ENCODE measurements at regions not wholly inside any gene's neighbourhood (a gene's known extent, or its start where the extent isn't known, plus 50 kb on each side); places are given as distances from the start of the nearest gene placed in this dataset.

DNA sequence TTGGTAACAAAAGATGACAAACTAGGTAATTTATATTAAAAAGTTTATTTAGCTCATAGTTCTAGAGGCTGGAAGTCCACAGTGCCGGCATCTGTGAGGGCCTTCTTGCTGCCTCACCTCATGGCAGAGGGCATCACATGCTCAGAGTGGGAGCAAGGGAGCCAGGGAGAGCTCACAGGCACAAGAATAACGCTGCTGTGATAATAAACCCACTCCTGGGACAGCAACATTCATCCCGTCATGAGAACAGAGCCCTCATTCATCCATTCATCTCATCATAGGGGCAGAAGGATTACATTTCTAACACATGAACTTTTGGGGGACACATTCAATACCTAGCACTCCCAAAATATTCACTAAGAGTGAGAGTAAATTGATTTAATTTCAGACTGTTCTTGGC, 170.6 kb upstream of the AKR1E2 start:
- TF ChIP-seq, protein P1, sequence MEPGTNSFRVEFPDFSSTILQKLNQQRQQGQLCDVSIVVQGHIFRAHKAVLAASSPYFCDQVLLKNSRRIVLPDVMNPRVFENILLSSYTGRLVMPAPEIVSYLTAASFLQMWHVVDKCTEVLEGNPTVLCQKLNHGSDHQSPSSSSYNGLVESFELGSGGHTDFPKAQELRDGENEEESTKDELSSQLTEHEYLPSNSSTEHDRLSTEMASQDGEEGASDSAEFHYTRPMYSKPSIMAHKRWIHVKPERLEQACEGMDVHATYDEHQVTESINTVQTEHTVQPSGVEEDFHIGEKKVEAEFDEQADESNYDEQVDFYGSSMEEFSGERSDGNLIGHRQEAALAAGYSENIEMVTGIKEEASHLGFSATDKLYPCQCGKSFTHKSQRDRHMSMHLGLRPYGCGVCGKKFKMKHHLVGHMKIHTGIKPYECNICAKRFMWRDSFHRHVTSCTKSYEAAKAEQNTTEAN (CRISPR knock-in tag; IDR thresholded peaks at IDR 0.05) = no peak
- TF ChIP-seq CTCF (IDR thresholded peaks at IDR 0.05) (no peak), ZNF121 (CRISPR knock-in tag; IDR thresholded peaks at IDR 0.05) (no peak), PREB (CRISPR knock-in tag; IDR thresholded peaks at IDR 0.05; ENCODE audit: borderline replicate concordance) (no peak), GABPB1 (CRISPR knock-in tag; IDR thresholded peaks at IDR 0.05) (no peak), ZNF263 (CRISPR knock-in tag; IDR thresholded peaks at IDR 0.05; ENCODE audit: low read depth) (no peak), USF2 (CRISPR knock-in tag; IDR thresholded peaks at IDR 0.05) (no peak), KAT7 (CRISPR knock-in tag; IDR thresholded peaks at IDR 0.05; ENCODE audit: borderline replicate concordance) (no peak), ATF1 (CRISPR knock-in tag; IDR thresholded peaks at IDR 0.05) (no peak), FOXP4 (CRISPR knock-in tag; IDR thresholded peaks at IDR 0.05) (no peak), JUN (CRISPR knock-in tag; IDR thresholded peaks at IDR 0.05) (no peak), HMGXB4 (CRISPR knock-in tag; IDR thresholded peaks at IDR 0.05) (no peak), ATF6 (CRISPR knock-in tag; IDR thresholded peaks at IDR 0.05) (no peak)
